ENCODE measurements at regions not wholly inside any gene's neighbourhood (a gene's known extent, or its start where the extent isn't known, plus 50 kb on each side); places are given as distances from the start of the nearest gene placed in this dataset.

- ChIA-PET CTCF (ENCODE audit: unreplicated experiment) (no interaction called here), POLR2A (no interaction called here)
- H4K20me1 ChIP-seq (ENCODE audit: insufficient read depth, low read length) = no peaks in the 10 kb centered on the region
- H3K36me3 ChIP-seq (ENCODE audit: insufficient read depth, low read length) = no peaks in the 10 kb centered on the region
- H3K4me1 ChIP-seq (ENCODE audit: insufficient read depth, low read length, poor library complexity, severe bottlenecking) = no peaks in the 10 kb centered on the region
- no peak overlapping the region for H2AFZ ChIP-seq (ENCODE audit: low read length)
- H3K9me2 ChIP-seq (ENCODE audit: insufficient read depth, low read length) = no peaks in the 10 kb centered on the region
- H3K27ac ChIP-seq (ENCODE audit: low read depth, low read length, poor library complexity, severe bottlenecking) = no peak overlapping the region
- no peaks in the 10 kb centered on the region for H3K9me3 ChIP-seq (ENCODE audit: low read length)
- BruUV-seq (replicated peaks) = no TSS peak
- no peak overlapping the region for H3K4me2 ChIP-seq (ENCODE audit: low read length)
- intact Hi-C loops (cut with micrococcal nuclease; ENCODE audit: unreplicated experiment) = no loop called here
- no peaks in the 10 kb centered on the region for H3K79me2 ChIP-seq (ENCODE audit: insufficient read depth, low read depth, low read length)
- no peak for DNase-seq (ENCODE audit: low spot score)
- TF ChIP-seq CTCF (conservative IDR thresholded peaks at IDR 0.05; ENCODE audit: low read length) (no peak), EZH2phosphoT487 (IDR thresholded peaks at IDR 0.05; ENCODE audit: borderline replicate concordance, low read depth, low read length) (no peak)
- H3K4me3 ChIP-seq (ENCODE audit: low read depth, low read length, poor library complexity, severe bottlenecking) = no peak overlapping the region
Observed at GRCh38 chr3:176321099-176321498, 876.2 kb downstream of the TBL1XR1 start.

GRCh38 chr3:176313426-176313825 is 883.9 kb downstream of the TBL1XR1 start:
- no peaks in the 10 kb centered on the region for H3K79me2 ChIP-seq (ENCODE audit: insufficient read depth, low read depth, low read length)
- H3K27ac ChIP-seq (ENCODE audit: low read depth, low read length, poor library complexity, severe bottlenecking) = no peak overlapping the region
- ChIA-PET CTCF (ENCODE audit: unreplicated experiment) (no interaction called here), POLR2A (no interaction called here)
- no peaks in the 10 kb centered on the region for H4K20me1 ChIP-seq (ENCODE audit: insufficient read depth, low read length)
- no peak for TF ChIP-seq EZH2phosphoT487 (IDR thresholded peaks at IDR 0.05; ENCODE audit: borderline replicate concordance, low read depth, low read length)
- TF ChIP-seq CTCF (conservative IDR thresholded peaks at IDR 0.05; ENCODE audit: low read length) = no peak
- H3K4me1 ChIP-seq (ENCODE audit: insufficient read depth, low read length, poor library complexity, severe bottlenecking) = no peaks in the 10 kb centered on the region
- DNase-seq (ENCODE audit: low spot score) = no peak
- BruUV-seq (replicated peaks) = no TSS peak
- no peaks in the 10 kb centered on the region for H3K36me3 ChIP-seq (ENCODE audit: insufficient read depth, low read length)
- intact Hi-C loops (cut with micrococcal nuclease; ENCODE audit: unreplicated experiment) = no loop called here
- H3K4me2 ChIP-seq (ENCODE audit: low read length) = no peak overlapping the region
- H3K9me2 ChIP-seq (ENCODE audit: insufficient read depth, low read length) = no peaks in the 10 kb centered on the region
- H3K4me3 ChIP-seq (ENCODE audit: low read depth, low read length, poor library complexity, severe bottlenecking) = no peak overlapping the region
- no peaks in the 10 kb centered on the region for H3K9me3 ChIP-seq (ENCODE audit: low read length)
- no peak overlapping the region for H2AFZ ChIP-seq (ENCODE audit: low read length)

- no peaks in the 10 kb centered on the region for H3K79me2 ChIP-seq (ENCODE audit: insufficient read depth, low read depth, low read length)
- no peaks in the 10 kb centered on the region for H3K9me3 ChIP-seq (ENCODE audit: low read length)
- H3K4me2 ChIP-seq (ENCODE audit: low read length) = no peak overlapping the region
- CTCF ChIA-PET (ENCODE audit: unreplicated experiment) = no interaction called here
- H2AFZ ChIP-seq (ENCODE audit: low read length) = no peak overlapping the region
- H3K9me2 ChIP-seq (ENCODE audit: insufficient read depth, low read length) = no peaks in the 10 kb centered on the region
- BruUV-seq (replicated peaks) = no TSS peak
- no peak for DNase-seq (ENCODE audit: low spot score)
- H3K4me3 ChIP-seq (ENCODE audit: low read depth, low read length, poor library complexity, severe bottlenecking) = no peak overlapping the region
- POLR2A ChIA-PET = interaction anchor here (0.6 to 0.7 kb wide), 3 partner anchors 35 to 1206 kb away, joined by 3 to 6 read pairs (median 4); no protein-coding TSS in a partner anchor
- H3K36me3 ChIP-seq (ENCODE audit: insufficient read depth, low read length) = no peaks in the 10 kb centered on the region
- H3K4me1 ChIP-seq (ENCODE audit: insufficient read depth, low read length, poor library complexity, severe bottlenecking) = no peaks in the 10 kb centered on the region
- H3K27ac ChIP-seq (ENCODE audit: low read depth, low read length, poor library complexity, severe bottlenecking) = no peak overlapping the region
- intact Hi-C loops (cut with micrococcal nuclease; ENCODE audit: unreplicated experiment) = no loop called here
- no peak for TF ChIP-seq CTCF (conservative IDR thresholded peaks at IDR 0.05; ENCODE audit: low read length)
- TF ChIP-seq EZH2phosphoT487 (IDR thresholded peaks at IDR 0.05; ENCODE audit: borderline replicate concordance, low read depth, low read length) = no peak
- no peaks in the 10 kb centered on the region for H4K20me1 ChIP-seq (ENCODE audit: insufficient read depth, low read length)
Observed at GRCh38 chr3:176310641-176311040, 886.6 kb downstream of the TBL1XR1 start.
